ENCODE measurements at regions not wholly inside any gene's neighbourhood (a gene's known extent, or its start where the extent isn't known, plus 50 kb on each side); places are given as distances from the start of the nearest gene placed in this dataset.

DNA sequence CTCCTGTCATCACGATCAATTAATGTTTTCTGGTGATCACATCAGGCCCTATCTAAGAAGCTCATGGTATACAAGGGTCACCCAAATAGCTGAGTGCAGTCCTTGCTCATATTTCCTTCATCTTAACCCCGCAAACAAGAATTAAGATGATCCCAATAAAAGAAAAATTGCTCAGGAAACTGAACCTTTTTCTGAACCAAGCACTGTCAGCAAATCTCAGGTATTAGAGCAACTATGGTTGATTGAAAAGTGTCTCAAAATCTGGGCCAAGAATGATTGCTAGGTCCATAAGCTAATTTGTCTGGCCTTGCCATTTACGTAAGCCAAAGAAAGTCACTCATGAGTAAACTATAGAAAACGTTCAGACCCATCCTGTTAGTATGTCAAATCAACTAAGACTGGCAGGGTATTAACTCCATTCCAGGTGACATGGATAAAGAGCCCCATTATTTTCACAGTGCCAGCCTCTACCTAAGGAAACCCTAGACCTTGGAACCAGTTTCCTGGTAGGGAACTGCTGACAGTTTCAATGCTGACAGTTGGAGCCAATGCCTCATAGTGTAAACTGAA, 209.3 kb downstream of the DEPDC1B start:
- no peaks in the 10 kb centered on the region for H4K20me1 ChIP-seq (ENCODE audit: low read length)
- peaks cover 7% of the 10 kb centered on the region; the same call in 1 of the 2 replicates for H3K27me3 ChIP-seq (ENCODE audit: low read length)
- no peak overlapping the region for H3K27ac ChIP-seq (ENCODE audit: low read length)
- H3K9me3 ChIP-seq (ENCODE audit: low read length): no peaks in the 10 kb centered on the region
- DNase-seq (no peak), ATAC-seq (no peak)
- H3K4me1 ChIP-seq (ENCODE audit: insufficient read depth, low read length): peaks cover 15% of the 10 kb centered on the region
- POLR2A ChIA-PET (ENCODE audit: unreplicated experiment): no interaction called here
- H3K9me2 ChIP-seq (replicated peaks; ENCODE audit: low read length): no peaks in the 10 kb centered on the region
- no peak overlapping the region for H2AFZ ChIP-seq (ENCODE audit: low read length)
- intact Hi-C loops (cut with micrococcal nuclease): no loop called here
- no peak overlapping the region for H3K4me3 ChIP-seq (ENCODE audit: low read length)
- TF ChIP-seq EZH2 (IDR thresholded peaks at IDR 0.05; ENCODE audit: low read length, unreplicated experiment): no peak
- TF ChIP-seq, protein P1, sequence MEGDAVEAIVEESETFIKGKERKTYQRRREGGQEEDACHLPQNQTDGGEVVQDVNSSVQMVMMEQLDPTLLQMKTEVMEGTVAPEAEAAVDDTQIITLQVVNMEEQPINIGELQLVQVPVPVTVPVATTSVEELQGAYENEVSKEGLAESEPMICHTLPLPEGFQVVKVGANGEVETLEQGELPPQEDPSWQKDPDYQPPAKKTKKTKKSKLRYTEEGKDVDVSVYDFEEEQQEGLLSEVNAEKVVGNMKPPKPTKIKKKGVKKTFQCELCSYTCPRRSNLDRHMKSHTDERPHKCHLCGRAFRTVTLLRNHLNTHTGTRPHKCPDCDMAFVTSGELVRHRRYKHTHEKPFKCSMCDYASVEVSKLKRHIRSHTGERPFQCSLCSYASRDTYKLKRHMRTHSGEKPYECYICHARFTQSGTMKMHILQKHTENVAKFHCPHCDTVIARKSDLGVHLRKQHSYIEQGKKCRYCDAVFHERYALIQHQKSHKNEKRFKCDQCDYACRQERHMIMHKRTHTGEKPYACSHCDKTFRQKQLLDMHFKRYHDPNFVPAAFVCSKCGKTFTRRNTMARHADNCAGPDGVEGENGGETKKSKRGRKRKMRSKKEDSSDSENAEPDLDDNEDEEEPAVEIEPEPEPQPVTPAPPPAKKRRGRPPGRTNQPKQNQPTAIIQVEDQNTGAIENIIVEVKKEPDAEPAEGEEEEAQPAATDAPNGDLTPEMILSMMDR (conservative IDR thresholded peaks at IDR 0.05; ENCODE audit: low read depth, low read length): no peak
- no peak for TF ChIP-seq EZH2phosphoT487 (IDR thresholded peaks at IDR 0.05; ENCODE audit: borderline replicate concordance, low read length)
- no peaks in the 10 kb centered on the region for H3K79me2 ChIP-seq (ENCODE audit: low read length)
- H3F3A ChIP-seq (ENCODE audit: low read length, unreplicated experiment): no peaks in the 10 kb centered on the region
- no peak overlapping the region for H3K9ac ChIP-seq (ENCODE audit: low read length)
- no peaks in the 10 kb centered on the region for H3K36me3 ChIP-seq (ENCODE audit: low read depth, low read length)
- CTCF ChIA-PET: no interaction called here
- no TSS peak for BruUV-seq (replicated peaks)
- H3K4me2 ChIP-seq (ENCODE audit: low read length): no peak overlapping the region

DNA sequence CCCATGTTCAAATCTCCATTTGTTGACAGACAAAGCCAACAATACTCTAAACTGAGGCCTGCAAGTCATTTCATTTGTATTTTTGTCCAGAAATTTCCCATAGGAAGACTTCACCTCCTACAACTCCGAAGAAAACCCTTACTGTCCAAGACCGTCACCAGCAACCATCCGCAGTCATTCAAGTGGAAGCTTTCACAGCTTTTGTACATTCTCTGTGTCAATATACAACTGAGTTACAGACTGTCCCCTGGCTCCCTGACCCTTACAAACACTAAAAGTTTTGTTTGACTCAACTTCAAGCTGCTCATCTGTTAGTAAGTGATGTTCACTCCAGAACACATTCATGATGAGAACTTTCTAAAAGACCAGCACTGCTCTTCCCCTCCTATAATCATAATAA, 210.1 kb downstream of the DEPDC1B start:
- ChIA-PET CTCF (no interaction called here), POLR2A (ENCODE audit: unreplicated experiment) (no interaction called here)
- peaks cover 7% of the 10 kb centered on the region; the same call in 1 of the 2 replicates for H3K27me3 ChIP-seq (ENCODE audit: low read length)
- no peaks in the 10 kb centered on the region for H3K9me2 ChIP-seq (replicated peaks; ENCODE audit: low read length)
- H3K4me3 ChIP-seq (ENCODE audit: low read length): no peak overlapping the region
- DNase-seq: no peak
- no peaks in the 10 kb centered on the region for H3K9me3 ChIP-seq (ENCODE audit: low read length)
- H3K4me1 ChIP-seq (ENCODE audit: insufficient read depth, low read length): peaks cover 15% of the 10 kb centered on the region
- intact Hi-C loops (cut with micrococcal nuclease): no loop called here
- H3K9ac ChIP-seq (ENCODE audit: low read length): no peak overlapping the region
- H3F3A ChIP-seq (ENCODE audit: low read length, unreplicated experiment): no peaks in the 10 kb centered on the region
- no peak for ATAC-seq
- H2AFZ ChIP-seq (ENCODE audit: low read length): no peak overlapping the region
- no peak overlapping the region for H3K4me2 ChIP-seq (ENCODE audit: low read length)
- no peaks in the 10 kb centered on the region for H3K36me3 ChIP-seq (ENCODE audit: low read depth, low read length)
- no peak for TF ChIP-seq EZH2phosphoT487 (IDR thresholded peaks at IDR 0.05; ENCODE audit: borderline replicate concordance, low read length)
- TF ChIP-seq, protein P1 (conservative IDR thresholded peaks at IDR 0.05; ENCODE audit: low read depth, low read length): no peak
- no peak for TF ChIP-seq EZH2 (IDR thresholded peaks at IDR 0.05; ENCODE audit: low read length, unreplicated experiment)
- no peak overlapping the region for H3K27ac ChIP-seq (ENCODE audit: low read length)
- no TSS peak for BruUV-seq (replicated peaks)
- no peaks in the 10 kb centered on the region for H4K20me1 ChIP-seq (ENCODE audit: low read length)
- H3K79me2 ChIP-seq (ENCODE audit: low read length): no peaks in the 10 kb centered on the region

DNA sequence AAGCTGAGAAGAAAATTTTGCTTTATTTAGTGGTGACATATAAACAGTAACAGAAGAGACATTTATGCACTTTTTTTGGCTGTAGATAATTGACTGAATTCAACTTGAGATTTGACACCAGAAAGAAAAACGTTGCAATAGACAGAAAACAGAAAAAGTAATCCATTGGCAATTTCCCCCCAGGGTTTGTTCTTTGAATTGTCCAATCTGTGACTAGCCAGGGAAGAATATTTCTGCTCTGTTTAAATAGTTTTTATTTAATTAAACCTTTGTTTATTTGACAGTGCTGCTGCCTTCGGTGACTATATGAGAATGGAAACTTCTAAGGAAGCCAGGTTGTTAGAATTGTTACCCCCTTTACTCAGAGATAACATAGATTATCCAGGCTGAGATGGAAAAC, 210.6 kb downstream of the DEPDC1B start:
- H3K36me3 ChIP-seq (ENCODE audit: low read depth, low read length): no peaks in the 10 kb centered on the region
- no peaks in the 10 kb centered on the region for H3K79me2 ChIP-seq (ENCODE audit: low read length)
- TF ChIP-seq, protein P1 (conservative IDR thresholded peaks at IDR 0.05; ENCODE audit: low read depth, low read length): no peak
- DNase-seq (no peak), ATAC-seq (no peak)
- no peaks in the 10 kb centered on the region for H4K20me1 ChIP-seq (ENCODE audit: low read length)
- peak overlapping the region; percentile 82; the same call in 1 of the 2 replicates for H3K4me2 ChIP-seq (ENCODE audit: low read length)
- ChIA-PET CTCF (no interaction called here), POLR2A (ENCODE audit: unreplicated experiment) (no interaction called here)
- BruUV-seq (replicated peaks): no TSS peak
- intact Hi-C loops (cut with micrococcal nuclease): no loop called here
- H3K9me2 ChIP-seq (replicated peaks; ENCODE audit: low read length): no peaks in the 10 kb centered on the region
- H3F3A ChIP-seq (ENCODE audit: low read length, unreplicated experiment): no peaks in the 10 kb centered on the region
- no peak overlapping the region for H3K4me3 ChIP-seq (ENCODE audit: low read length)
- no peak overlapping the region for H3K9ac ChIP-seq (ENCODE audit: low read length)
- H3K4me1 ChIP-seq (ENCODE audit: insufficient read depth, low read length): peaks cover 15% of the 10 kb centered on the region
- H2AFZ ChIP-seq (ENCODE audit: low read length): no peak overlapping the region
- H3K9me3 ChIP-seq (ENCODE audit: low read length): no peaks in the 10 kb centered on the region
- peaks cover 7% of the 10 kb centered on the region; the same call in 1 of the 2 replicates for H3K27me3 ChIP-seq (ENCODE audit: low read length)
- no peak overlapping the region for H3K27ac ChIP-seq (ENCODE audit: low read length)
